Naive thymus-derived CD4-positive, alpha-beta T cell (primary cell): ENCODE measurements at regions not wholly inside any gene's neighbourhood (a gene's known extent, or its start where the extent isn't known, plus 50 kb on each side); places are given as distances from the start of the nearest gene placed in this dataset.

Experiments used
- ATAC-seq: fragments of 150-1000 bp; cut with Tn5 transposase; 2 replicates; pipeline ENCODE4 v1.10.0; 2021; ENCODE audit warnings: mild to moderate bottlenecking, moderate library complexity
- CTCF ChIA-PET: fragments of 350-600 bp; sonication (Branson Sonifier 250); formaldehyde crosslinking; loops from one replicate; lab custom pipeline; 2021; ENCODE audit warnings: antibody characterized with exemption; lab: Charles Lee
- POLR2A ChIA-PET: fragments of 350-600 bp; sonication (Branson Sonifier 250); formaldehyde crosslinking; loops from one replicate; lab custom pipeline; 2021; ENCODE audit warnings: antibody characterized with exemption, inconsistent platforms; lab: Charles Lee
- DNase-seq, 9 donors: peaks; one replicate each; pipeline versions ENCODE4 v3.0.0 to v3.0.0-alpha.2; 2020 to 2022; ENCODE audit warnings: mixed read lengths in 1 of 9
- H3K27ac ChIP-seq: one replicate; pipeline ENCODE4 v1.7.0; 2013; ENCODE audit warnings: mild to moderate bottlenecking, low read depth, low read length, moderate library complexity
- H3K27me3 ChIP-seq, 2 donors: one replicate each; pipeline ENCODE4 v1.7.0; 2013; ENCODE audit warnings: low read length in 2 of 2, mild to moderate bottlenecking in 2 of 2, moderate library complexity in 2 of 2; ENCODE audit not compliant: control insufficient read depth in 2 of 2, insufficient read depth in 2 of 2
- H3K36me3 ChIP-seq, 3 experiments: 1 replicate in 2 of 3; 2 replicates in 1 of 3; pipeline ENCODE4 v1.7.0; 2013; ENCODE audit warnings: low read length in 3 of 3, mild to moderate bottlenecking in 3 of 3, moderate library complexity in 1 of 3; ENCODE audit not compliant: insufficient read depth in 3 of 3, control insufficient read depth in 2 of 3
- H3K4me1 ChIP-seq, 2 donors: one replicate each; pipeline ENCODE4 v1.7.0; 2013; ENCODE audit warnings: low read length in 2 of 2, mild to moderate bottlenecking in 2 of 2, moderate library complexity in 1 of 2; ENCODE audit not compliant: control insufficient read depth in 2 of 2, insufficient read depth in 2 of 2
- H3K4me3 ChIP-seq: 2 replicates; pipeline ENCODE4 v1.7.0; 2013; ENCODE audit warnings: mild to moderate bottlenecking, low read length
- H3K9me3 ChIP-seq, 3 experiments: 1 replicate in 2 of 3; 2 replicates in 1 of 3; pipeline ENCODE4 v1.7.0; 2013; ENCODE audit warnings: low read length in 3 of 3; ENCODE audit not compliant: control insufficient read depth in 2 of 3
- H3K27ac Mint-ChIP-seq, 9 donors: one replicate each; pipeline ENCODE4 v1.8.0; 2020 to 2022; ENCODE audit warnings: mixed read lengths in 9 of 9, mild to moderate bottlenecking in 8 of 9, moderate library complexity in 5 of 9, inconsistent platforms in 2 of 9
- H3K27me3 Mint-ChIP-seq, 5 donors: one replicate each; pipeline ENCODE4 v1.8.0; 2021 to 2022; ENCODE audit warnings: mixed read lengths in 5 of 5, mild to moderate bottlenecking in 1 of 5
- H3K36me3 Mint-ChIP-seq, 5 donors: one replicate each; pipeline ENCODE4 v1.8.0; 2020 to 2022; ENCODE audit warnings: mixed read lengths in 5 of 5, mild to moderate bottlenecking in 3 of 5, inconsistent platforms in 1 of 5
- H3K4me1 Mint-ChIP-seq, 7 donors: one replicate each; pipeline ENCODE4 v1.8.0; 2020 to 2022; ENCODE audit warnings: mixed read lengths in 7 of 7, mild to moderate bottlenecking in 3 of 7, inconsistent platforms in 1 of 7
- H3K4me3 Mint-ChIP-seq, 10 donors: one replicate each; pipeline ENCODE4 v1.8.0; 2020 to 2022; ENCODE audit warnings: mild to moderate bottlenecking in 10 of 10, mixed read lengths in 10 of 10, moderate library complexity in 6 of 10, inconsistent platforms in 2 of 10
- H3K9me3 Mint-ChIP-seq, 11 donors: one replicate each; pipeline ENCODE4 v1.8.0; 2020 to 2022; ENCODE audit warnings: mixed read lengths in 11 of 11, mild to moderate bottlenecking in 4 of 11, inconsistent platforms in 1 of 11, moderate library complexity in 1 of 11
- intact Hi-C, 2 donors: fragments of 100-400 bp; cut with micrococcal nuclease; formaldehyde crosslinking; loops; one replicate each; pipeline ENCODE4 v1.15.1; 2023

GRCh38 chrX:77162777-77163176 lies 284.4 kb upstream of the FGF16 start:
- POLR2A ChIA-PET, result no interaction called here
- H3K9me3 Mint-ChIP-seq, result peaks cover 0 to 23% (median 8%) of the 10 kb centered on the region in 11 donors
- no peaks in the 10 kb centered on the region for H3K27me3 ChIP-seq
- H3K4me1 Mint-ChIP-seq, result no peaks in the 10 kb centered on the region
- no peaks in the 10 kb centered on the region for H3K9me3 ChIP-seq
- no peak overlapping the region for H3K27ac ChIP-seq
- no peaks in the 10 kb centered on the region for H3K36me3 Mint-ChIP-seq
- no peak overlapping the region for H3K27ac Mint-ChIP-seq
- peaks cover 0 to 8% (median 0%) of the 10 kb centered on the region in 5 donors for H3K27me3 Mint-ChIP-seq
- H3K4me1 ChIP-seq, result no peaks in the 10 kb centered on the region
- no peak overlapping the region for H3K4me3 ChIP-seq
- H3K36me3 ChIP-seq, result no peaks in the 10 kb centered on the region
- DNase-seq, result no peak
- CTCF ChIA-PET, result no interaction called here
- no peak overlapping the region for H3K4me3 Mint-ChIP-seq
- ATAC-seq, result no peak
- intact Hi-C loops, result loop anchor here in 1 of 2 donors (10.0 kb wide), 1 partner anchor 732 kb away; the partner anchor contains the start of genes COX7B and MAGT1

- no peak overlapping the region for H3K4me3 Mint-ChIP-seq
- no peaks in the 10 kb centered on the region for H3K4me1 Mint-ChIP-seq
- Histone ChIP-seq H3K4me1 (no peaks in the 10 kb centered on the region), H3K27ac (no peak overlapping the region), H3K9me3 (no peaks in the 10 kb centered on the region), H3K36me3 (no peaks in the 10 kb centered on the region), H3K4me3 (no peak overlapping the region), H3K27me3 (no peaks in the 10 kb centered on the region)
- DNase-seq, result no peak
- CTCF ChIA-PET, result no interaction called here
- no peaks in the 10 kb centered on the region for H3K36me3 Mint-ChIP-seq
- POLR2A ChIA-PET, result no interaction called here
- H3K9me3 Mint-ChIP-seq, result peaks cover 0 to 5% (median under 1%) of the 10 kb centered on the region in 11 donors
- ATAC-seq, result no peak
- no peak overlapping the region for H3K27ac Mint-ChIP-seq
- peaks cover 0 to 10% (median 0%) of the 10 kb centered on the region in 5 donors for H3K27me3 Mint-ChIP-seq
- intact Hi-C loops, result loop anchor here in 1 of 2 donors (10.0 kb wide), 1 partner anchor 727 kb away; the partner anchor contains the start of genes COX7B and MAGT1
These were observed 279.2 kb upstream of the FGF16 start for GRCh38 chrX:77167993-77168392.

GRCh38 chrX:77174680-77175519 lies 272.3 kb upstream of the FGF16 start:
- H3K4me1 ChIP-seq, result no peaks in the 10 kb centered on the region
- DNase-seq, result no peak
- H3K27me3 ChIP-seq, result no peaks in the 10 kb centered on the region
- POLR2A ChIA-PET, result no interaction called here
- CTCF ChIA-PET, result no interaction called here
- Mint-ChIP-seq H3K27me3 (no peaks in the 10 kb centered on the region), H3K4me1 (no peaks in the 10 kb centered on the region), H3K27ac (no peak overlapping the region), H3K36me3 (no peaks in the 10 kb centered on the region), H3K9me3 (peaks cover 0 to 7% (median 4%) of the 10 kb centered on the region in 11 donors), H3K4me3 (no peak overlapping the region)
- no peak overlapping the region for H3K4me3 ChIP-seq
- no peaks in the 10 kb centered on the region for H3K36me3 ChIP-seq
- intact Hi-C loops, result no loop called here
- ATAC-seq, result no peak
- no peak overlapping the region for H3K27ac ChIP-seq
- no peaks in the 10 kb centered on the region for H3K9me3 ChIP-seq

DNA sequence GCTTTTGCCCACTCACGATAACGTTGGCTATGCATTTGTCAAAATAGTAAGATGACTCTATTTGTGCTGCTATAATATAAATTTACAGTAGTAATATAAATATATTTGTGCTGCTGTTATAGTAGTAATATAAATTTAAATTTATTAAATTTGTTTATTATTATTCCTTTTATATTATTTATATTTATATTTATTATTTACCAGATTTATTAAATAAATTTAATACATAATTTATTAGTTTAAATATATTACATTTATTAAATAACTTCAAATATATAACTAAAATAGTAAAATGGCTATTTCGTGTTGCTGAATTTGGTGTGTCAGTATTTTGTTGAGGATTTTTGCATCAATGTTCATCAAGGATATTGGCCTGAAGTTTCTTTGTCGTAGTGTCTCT lies 246.5 kb upstream of the FGF16 start:
- Mint-ChIP-seq H3K4me1 (no peaks in the 10 kb centered on the region), H3K9me3 (peaks cover 0 to 12% (median 4%) of the 10 kb centered on the region in 11 donors), H3K27me3 (peaks cover 0 to 3% (median 0%) of the 10 kb centered on the region in 5 donors), H3K36me3 (peaks cover 0 to 10% (median 0%) of the 10 kb centered on the region in 5 donors), H3K27ac (no peak overlapping the region), H3K4me3 (no peak overlapping the region)
- Histone ChIP-seq H3K36me3 (no peaks in the 10 kb centered on the region), H3K4me1 (no peaks in the 10 kb centered on the region), H3K27ac (no peak overlapping the region), H3K4me3 (no peak overlapping the region), H3K27me3 (no peaks in the 10 kb centered on the region), H3K9me3 (no peaks in the 10 kb centered on the region)
- intact Hi-C loops, result no loop called here
- DNase-seq (no peak), ATAC-seq (no peak)
- CTCF ChIA-PET, result no interaction called here
- POLR2A ChIA-PET, result no interaction called here

DNA sequence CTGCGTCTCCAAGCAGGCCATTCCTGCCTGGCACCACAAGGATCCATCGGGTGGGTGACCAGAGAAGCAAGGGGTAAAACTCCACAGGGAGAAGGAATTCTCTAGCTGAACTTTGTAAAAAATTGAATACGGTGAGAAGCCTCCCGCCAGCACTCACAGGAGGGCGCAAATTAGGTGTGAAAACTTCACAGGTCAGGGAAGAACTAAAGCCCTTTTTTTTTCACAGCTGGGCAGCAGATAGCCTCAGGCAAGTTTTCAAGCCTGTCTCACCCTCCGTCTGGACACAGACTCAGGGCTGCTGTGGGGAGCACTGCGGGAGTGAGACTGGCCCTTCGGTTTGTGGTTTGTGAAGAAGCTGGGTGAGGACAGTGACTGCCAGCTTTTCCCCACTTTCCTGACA lies 224.1 kb upstream of the FGF16 start:
- Mint-ChIP-seq H3K27me3 (peaks cover 0 to 14% (median 8%) of the 10 kb centered on the region in 5 donors), H3K4me1 (no peaks in the 10 kb centered on the region), H3K36me3 (no peaks in the 10 kb centered on the region), H3K27ac (no peak overlapping the region), H3K4me3 (no peak overlapping the region), H3K9me3 (peaks cover 0 to 7% (median 0%) of the 10 kb centered on the region in 11 donors)
- intact Hi-C loops, result no loop called here
- H3K36me3 ChIP-seq, result no peaks in the 10 kb centered on the region
- H3K4me1 ChIP-seq, result no peaks in the 10 kb centered on the region
- no peak overlapping the region for H3K27ac ChIP-seq
- no peak overlapping the region for H3K4me3 ChIP-seq
- no peaks in the 10 kb centered on the region for H3K27me3 ChIP-seq
- POLR2A ChIA-PET, result no interaction called here
- CTCF ChIA-PET, result no interaction called here
- no peak for DNase-seq
- ATAC-seq, result no peak
- H3K9me3 ChIP-seq, result no peaks in the 10 kb centered on the region

GRCh38 chrX:77264490-77264889 lies 182.7 kb upstream of the FGF16 start:
- Mint-ChIP-seq H3K9me3 (peaks cover 6 to 56% (median 25%) of the 10 kb centered on the region in 11 donors), H3K27ac (no peak overlapping the region), H3K36me3 (peaks cover 0 to 8% (median 0%) of the 10 kb centered on the region in 5 donors), H3K4me1 (no peaks in the 10 kb centered on the region), H3K4me3 (no peak overlapping the region), H3K27me3 (no peaks in the 10 kb centered on the region)
- intact Hi-C loops, result no loop called here
- Histone ChIP-seq H3K27ac (no peak overlapping the region), H3K27me3 (no peaks in the 10 kb centered on the region), H3K4me1 (no peaks in the 10 kb centered on the region), H3K36me3 (no peaks in the 10 kb centered on the region), H3K9me3 (no peaks in the 10 kb centered on the region), H3K4me3 (no peak overlapping the region)
- ATAC-seq (no peak), DNase-seq (no peak)
- ChIA-PET POLR2A (no interaction called here), CTCF (no interaction called here)

DNA sequence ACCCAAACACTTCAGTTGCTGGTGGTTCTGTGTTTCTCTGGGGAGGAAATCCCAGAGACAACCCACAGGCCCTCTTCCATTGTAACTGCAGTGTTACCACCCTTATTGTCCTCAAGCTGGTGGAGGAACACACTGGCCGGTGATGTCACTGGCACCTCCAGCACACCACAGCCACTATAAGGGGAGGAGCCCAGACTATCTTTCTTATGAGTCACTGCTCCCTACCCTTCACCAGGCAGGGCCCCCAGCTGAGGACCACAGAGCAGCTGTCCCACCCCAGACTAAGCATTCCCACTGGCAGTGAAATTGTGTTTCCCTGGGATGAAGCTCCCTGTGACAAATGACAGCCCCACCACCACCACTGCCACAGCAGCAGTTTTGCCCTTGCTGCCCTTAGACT lies 171.8 kb upstream of the FGF16 start:
- intact Hi-C loops, result no loop called here
- POLR2A ChIA-PET, result no interaction called here
- Mint-ChIP-seq H3K9me3 (peaks cover 0 to 16% (median 8%) of the 10 kb centered on the region in 11 donors), H3K4me3 (no peak overlapping the region), H3K27ac (no peak overlapping the region), H3K4me1 (no peaks in the 10 kb centered on the region), H3K27me3 (no peaks in the 10 kb centered on the region), H3K36me3 (no peaks in the 10 kb centered on the region)
- Histone ChIP-seq H3K4me1 (no peaks in the 10 kb centered on the region), H3K27ac (no peak overlapping the region), H3K36me3 (no peaks in the 10 kb centered on the region), H3K4me3 (no peak overlapping the region), H3K27me3 (no peaks in the 10 kb centered on the region), H3K9me3 (no peaks in the 10 kb centered on the region)
- no peak for ATAC-seq
- CTCF ChIA-PET, result no interaction called here
- DNase-seq, result no peak
